Naive thymus-derived CD8-positive, alpha-beta T cell (primary cell): ENCODE measurements at regions not wholly inside any gene's neighbourhood (a gene's known extent, or its start where the extent isn't known, plus 50 kb on each side); places are given as distances from the start of the nearest gene placed in this dataset.

ENCODE experiments used
- ATAC-seq, 2 donors: fragments of 150-1000 bp; cut with Tn5 transposase in 1 of 2; sonication (Bioruptor Pico), chemical (Tn5 transposase) in 1 of 2; 1 replicate in 1 of 2; 2 replicates in 1 of 2; pipeline ENCODE4 v1.10.0; 2021; ENCODE audit warnings: mild to moderate bottlenecking in 2 of 2, moderate library complexity in 2 of 2
- POLR2A ChIA-PET: fragments of 350-600 bp; sonication (Branson Sonifier 250); formaldehyde crosslinking; loops from one replicate; lab custom pipeline; 2021; ENCODE audit warnings: antibody characterized with exemption; lab: Charles Lee
- DNase-seq, 10 donors: peaks; one replicate each; pipeline versions ENCODE4 v3.0.0 to v3.0.0-alpha.2; 2020 to 2022
- H3K27ac Mint-ChIP-seq, 10 donors: one replicate each; pipeline ENCODE4 v1.8.0; 2020 to 2022; ENCODE audit warnings: mild to moderate bottlenecking in 10 of 10, mixed read lengths in 10 of 10, moderate library complexity in 4 of 10, inconsistent platforms in 1 of 10
- H3K27me3 Mint-ChIP-seq, 5 donors: one replicate each; pipeline ENCODE4 v1.8.0; 2021 to 2022; ENCODE audit warnings: mixed read lengths in 5 of 5
- H3K36me3 Mint-ChIP-seq, 3 donors: one replicate each; pipeline ENCODE4 v1.8.0; 2020 to 2022; ENCODE audit warnings: mixed read lengths in 3 of 3, mild to moderate bottlenecking in 2 of 3, inconsistent platforms in 1 of 3
- H3K4me1 Mint-ChIP-seq, 4 donors: one replicate each; pipeline ENCODE4 v1.8.0; 2021 to 2022; ENCODE audit warnings: mixed read lengths in 4 of 4
- H3K4me3 Mint-ChIP-seq, 10 donors: one replicate each; pipeline ENCODE4 v1.8.0; 2020 to 2022; ENCODE audit warnings: mild to moderate bottlenecking in 10 of 10, mixed read lengths in 10 of 10, moderate library complexity in 6 of 10, inconsistent platforms in 1 of 10
- H3K9me3 Mint-ChIP-seq, 9 donors: one replicate each; pipeline ENCODE4 v1.8.0; 2020 to 2022; ENCODE audit warnings: mixed read lengths in 9 of 9, mild to moderate bottlenecking in 3 of 9, inconsistent platforms in 1 of 9, moderate library complexity in 1 of 9

DNA sequence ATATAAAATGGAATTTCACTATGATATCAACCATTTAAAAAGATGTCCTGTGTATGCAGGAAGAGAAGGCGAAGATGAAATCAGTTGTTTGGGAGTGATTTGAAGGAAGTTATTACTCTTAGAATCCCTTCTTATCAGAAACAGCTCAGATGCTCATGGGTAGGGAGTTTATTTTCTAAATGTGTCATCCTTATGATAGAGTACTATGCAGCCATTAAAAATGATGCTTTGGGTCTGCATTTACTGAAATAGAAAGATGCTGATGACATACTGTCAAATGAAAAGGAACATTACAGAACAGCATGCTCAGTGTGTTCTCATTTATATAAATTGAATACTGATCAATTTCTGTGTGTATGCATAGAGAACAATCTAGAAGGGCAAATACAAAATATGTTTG lies 69.8 kb upstream of the MED13L start:
- H3K4me3 Mint-ChIP-seq, result no peak overlapping the region
- POLR2A ChIA-PET, result no interaction called here
- peak overlapping the region in 1 of 10 donors; percentile 9 for H3K27ac Mint-ChIP-seq
- peaks cover 0 to 2% (median 0%) of the 10 kb centered on the region in 4 donors for H3K4me1 Mint-ChIP-seq
- H3K36me3 Mint-ChIP-seq, result peaks cover 0 to 8% (median 2%) of the 10 kb centered on the region in 3 donors
- DNase-seq (no peak), ATAC-seq (no peak)
- H3K9me3 Mint-ChIP-seq, result peaks cover 0 to 7% (median 0%) of the 10 kb centered on the region in 9 donors
- peaks cover 0 to 2% (median 0%) of the 10 kb centered on the region in 5 donors for H3K27me3 Mint-ChIP-seq

DNA sequence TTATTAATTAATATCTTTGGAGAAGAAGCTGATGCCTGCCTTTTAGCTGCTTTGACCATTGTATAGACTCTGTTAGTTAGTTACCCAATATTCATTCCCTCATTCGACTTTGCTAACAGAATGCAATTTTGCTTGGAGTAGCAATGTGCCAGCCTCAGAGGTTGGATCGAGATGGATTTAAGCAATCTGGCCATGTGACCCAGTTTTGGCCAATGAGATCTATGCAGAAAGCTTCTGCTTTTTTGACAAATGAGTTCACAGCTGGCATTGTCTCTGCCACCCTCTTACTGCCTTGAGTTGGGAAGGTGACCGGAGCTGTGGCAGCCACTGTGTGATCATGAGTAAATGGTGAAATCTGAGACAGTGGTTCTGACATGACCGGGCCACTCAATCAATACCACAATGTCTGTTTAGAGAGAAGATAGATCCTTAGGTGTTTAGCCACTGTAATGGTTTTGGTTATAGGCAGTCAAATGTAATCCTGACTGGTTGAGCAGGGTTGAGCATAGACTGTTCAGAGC lies 74.9 kb upstream of the MED13L start:
- DNase-seq (no peak), ATAC-seq (no peak)
- peaks cover 0 to 2% (median 0%) of the 10 kb centered on the region in 9 donors for H3K9me3 Mint-ChIP-seq
- POLR2A ChIA-PET, result interaction anchor here (0.5 kb wide), 1 partner anchor 33 kb away, joined by 3 read pairs; no protein-coding TSS in a partner anchor
- H3K27me3 Mint-ChIP-seq, result peaks cover 0 to 2% (median 0%) of the 10 kb centered on the region in 5 donors
- no peak overlapping the region for H3K4me3 Mint-ChIP-seq
- H3K36me3 Mint-ChIP-seq, result no peaks in the 10 kb centered on the region
- H3K27ac Mint-ChIP-seq, result no peak overlapping the region
- peaks cover 0 to 2% (median 0%) of the 10 kb centered on the region in 4 donors for H3K4me1 Mint-ChIP-seq

- peak overlapping the region in 2 of 10 donors; percentile 32 to 70 for H3K27ac Mint-ChIP-seq
- peaks cover 6 to 11% (median 8%) of the 10 kb centered on the region in 4 donors for H3K4me1 Mint-ChIP-seq
- DNase-seq (no peak), ATAC-seq (no peak)
- POLR2A ChIA-PET, result no interaction called here
- H3K4me3 Mint-ChIP-seq, result no peak overlapping the region
- no peaks in the 10 kb centered on the region for H3K36me3 Mint-ChIP-seq
- H3K27me3 Mint-ChIP-seq, result peaks cover 0 to 2% (median 0%) of the 10 kb centered on the region in 5 donors
- H3K9me3 Mint-ChIP-seq, result peaks cover 0 to 2% (median 0%) of the 10 kb centered on the region in 9 donors
Observed at GRCh38 chr12:116353958-116354357, 76.5 kb upstream of the MED13L start.

DNA sequence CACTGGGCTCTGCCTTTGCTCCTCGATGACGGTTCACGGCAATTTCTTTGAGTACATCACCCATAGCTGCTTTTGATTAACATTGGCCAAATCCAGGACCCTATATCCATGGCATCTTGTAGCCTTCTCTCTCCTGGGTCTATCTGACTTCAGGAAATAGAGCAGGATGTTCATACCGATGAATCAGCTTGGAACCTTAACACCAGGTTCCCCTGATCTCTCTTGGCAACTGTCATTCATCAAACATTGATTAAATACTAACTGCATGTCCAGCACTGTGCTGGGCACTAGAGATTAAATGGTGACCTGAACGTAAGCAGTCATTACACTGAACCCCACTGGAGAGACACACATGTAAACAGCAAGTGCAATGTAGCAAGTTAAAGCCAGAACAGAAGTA lies 77.0 kb upstream of the MED13L start:
- no peak for DNase-seq
- POLR2A ChIA-PET, result no interaction called here
- H3K27ac Mint-ChIP-seq, result no peak overlapping the region
- peaks cover 6 to 17% (median 14%) of the 10 kb centered on the region in 4 donors for H3K4me1 Mint-ChIP-seq
- H3K36me3 Mint-ChIP-seq, result no peaks in the 10 kb centered on the region
- H3K27me3 Mint-ChIP-seq, result peaks cover 0 to 2% (median 0%) of the 10 kb centered on the region in 5 donors
- H3K9me3 Mint-ChIP-seq, result peaks cover 0 to 3% (median 0%) of the 10 kb centered on the region in 9 donors
- ATAC-seq, result no peak
- no peak overlapping the region for H3K4me3 Mint-ChIP-seq

GRCh38 chr12:116354950-116355783 lies 77.7 kb upstream of the MED13L start:
- H3K4me3 Mint-ChIP-seq, result no peak overlapping the region
- peaks cover 9 to 20% (median 19%) of the 10 kb centered on the region in 4 donors for H3K4me1 Mint-ChIP-seq
- H3K27ac Mint-ChIP-seq, result no peak overlapping the region
- DNase-seq (no peak), ATAC-seq (no peak)
- POLR2A ChIA-PET, result no interaction called here
- peaks cover 0 to 2% (median 0%) of the 10 kb centered on the region in 5 donors for H3K27me3 Mint-ChIP-seq
- peaks cover 0 to 3% (median 0%) of the 10 kb centered on the region in 9 donors for H3K9me3 Mint-ChIP-seq
- no peaks in the 10 kb centered on the region for H3K36me3 Mint-ChIP-seq

DNA sequence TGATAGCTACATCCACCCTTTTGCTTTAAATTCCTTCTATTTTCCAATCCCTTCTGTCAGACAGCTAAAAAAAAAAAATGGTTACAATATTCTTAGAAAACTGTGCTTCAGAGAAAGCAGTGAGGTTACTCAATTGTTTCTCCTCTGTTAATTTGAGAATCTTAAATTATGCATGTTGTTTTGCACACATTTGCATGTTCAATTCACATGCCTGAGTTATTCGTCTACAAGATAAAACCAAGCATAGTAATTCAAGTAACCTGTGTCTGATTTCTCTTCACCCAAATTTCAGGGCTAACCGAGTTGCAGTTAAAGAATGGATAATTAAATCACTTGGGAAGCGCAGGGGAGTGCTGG lies 81.0 kb upstream of the MED13L start:
- no peaks in the 10 kb centered on the region for H3K27me3 Mint-ChIP-seq
- DNase-seq (no peak), ATAC-seq (peak in 1 of 2 donors; percentile 14)
- no peaks in the 10 kb centered on the region for H3K36me3 Mint-ChIP-seq
- H3K4me1 Mint-ChIP-seq, result peaks cover 15 to 39% (median 34%) of the 10 kb centered on the region in 4 donors
- H3K4me3 Mint-ChIP-seq, result peak overlapping the region in 9 of 10 donors; percentile 17 to 86 (median 77)
- POLR2A ChIA-PET, result interaction anchor here (0.6 to 1.2 kb wide), 4 partner anchors 8 to 194 kb away, joined by 3 to 10 read pairs (median 4); no protein-coding TSS in a partner anchor
- peaks cover 0 to 3% (median 0%) of the 10 kb centered on the region in 9 donors for H3K9me3 Mint-ChIP-seq
- peak overlapping the region; percentile 49 to 92 (median 86) for H3K27ac Mint-ChIP-seq

- Mint-ChIP-seq H3K4me1 (peaks cover 15 to 39% (median 34%) of the 10 kb centered on the region in 4 donors), H3K27me3 (no peaks in the 10 kb centered on the region), H3K9me3 (peaks cover 0 to 3% (median 0%) of the 10 kb centered on the region in 9 donors), H3K4me3 (peak overlapping the region; percentile 65 to 86 (median 76)), H3K36me3 (no peaks in the 10 kb centered on the region), H3K27ac (peak overlapping the region; percentile 75 to 92 (median 86))
- DNase-seq (peak; percentile 42 to 84 (median 66)), ATAC-seq (peak; percentile 90 to 94)
- POLR2A ChIA-PET, result interaction anchor here (0.6 to 1.2 kb wide), 4 partner anchors 9 to 201 kb away, joined by 3 to 4 read pairs (median 4); no protein-coding TSS in a partner anchor
Observed at GRCh38 chr12:116358893-116359761, 81.6 kb upstream of the MED13L start.

- POLR2A ChIA-PET, result interaction anchor here (1.2 kb wide), 1 partner anchor 199 kb away, joined by 3 read pairs; no protein-coding TSS in a partner anchor
- ATAC-seq, result no peak
- no peaks in the 10 kb centered on the region for H3K36me3 Mint-ChIP-seq
- no peak for DNase-seq
- peak overlapping the region in 9 of 10 donors; percentile 43 to 92 (median 72) for H3K27ac Mint-ChIP-seq
- peaks cover 15 to 40% (median 34%) of the 10 kb centered on the region in 4 donors for H3K4me1 Mint-ChIP-seq
- peaks cover 0 to 3% (median 0%) of the 10 kb centered on the region in 9 donors for H3K9me3 Mint-ChIP-seq
- H3K27me3 Mint-ChIP-seq, result no peaks in the 10 kb centered on the region
- peak overlapping the region; percentile 41 to 84 (median 58) for H3K4me3 Mint-ChIP-seq
Observed at GRCh38 chr12:116360579-116361413, 83.3 kb upstream of the MED13L start.

GRCh38 chr12:116361414-116362223 lies 84.1 kb upstream of the MED13L start:
- H3K27ac Mint-ChIP-seq, result peak overlapping the region in 6 of 10 donors; percentile 44 to 92 (median 66)
- no peaks in the 10 kb centered on the region for H3K27me3 Mint-ChIP-seq
- H3K4me3 Mint-ChIP-seq, result peak overlapping the region in 3 of 10 donors; percentile 33 to 84 (median 50)
- peak in 2 of 10 donors; percentile 6 to 9 for DNase-seq
- H3K9me3 Mint-ChIP-seq, result peaks cover 0 to 3% (median 0%) of the 10 kb centered on the region in 9 donors
- peaks cover 15 to 40% (median 34%) of the 10 kb centered on the region in 4 donors for H3K4me1 Mint-ChIP-seq
- no peaks in the 10 kb centered on the region for H3K36me3 Mint-ChIP-seq
- ATAC-seq, result no peak
- POLR2A ChIA-PET, result no interaction called here

GRCh38 chr12:116365114-116365513 lies 87.6 kb upstream of the MED13L start:
- Mint-ChIP-seq H3K9me3 (no peaks in the 10 kb centered on the region), H3K4me3 (no peak overlapping the region), H3K27ac (no peak overlapping the region), H3K27me3 (no peaks in the 10 kb centered on the region), H3K4me1 (peaks cover 9 to 20% (median 15%) of the 10 kb centered on the region in 4 donors), H3K36me3 (no peaks in the 10 kb centered on the region)
- POLR2A ChIA-PET, result no interaction called here
- ATAC-seq, result no peak
- no peak for DNase-seq
